ENCODE measurements at regions not wholly inside any gene's neighbourhood (a gene's known extent, or its start where the extent isn't known, plus 50 kb on each side); places are given as distances from the start of the nearest gene placed in this dataset.

DNA sequence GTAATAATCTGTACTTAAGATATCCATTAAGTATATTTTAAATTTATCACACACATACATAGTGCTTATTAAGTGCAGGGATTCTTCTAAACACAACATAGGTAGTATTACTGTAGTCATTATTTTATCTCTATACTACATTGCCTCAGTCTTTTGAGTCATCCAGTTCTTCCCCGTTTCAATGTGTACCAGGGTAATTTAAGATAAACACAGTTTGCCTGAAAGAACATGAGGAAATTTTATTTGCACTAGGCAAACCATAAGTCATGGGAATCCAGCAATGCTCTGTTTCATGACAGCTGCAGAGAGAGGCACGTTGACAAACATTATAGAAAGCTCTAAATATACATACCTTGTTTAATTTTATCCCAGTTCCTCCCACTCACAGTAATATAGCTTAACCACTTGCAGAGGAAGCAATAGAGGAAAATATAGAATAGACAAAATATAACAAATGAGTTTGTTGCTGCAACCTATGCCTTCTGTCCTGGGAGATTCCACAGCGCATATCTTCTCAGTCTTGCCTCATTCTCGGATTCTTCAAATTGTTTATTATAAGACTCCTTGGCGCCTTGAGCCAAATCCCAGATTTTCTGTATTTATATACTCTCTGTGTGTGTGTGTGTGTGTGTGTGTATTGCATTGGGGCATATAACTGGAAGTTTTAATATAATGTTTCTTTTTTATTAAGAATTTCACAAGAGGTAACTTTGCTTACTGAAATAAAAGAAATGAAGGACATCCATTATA is 258.6 kb downstream of the FAM133A start:
- TF ChIP-seq ZNF8 (CRISPR knock-in tag; IDR thresholded peaks at IDR 0.05), result no peak
- no peak for TF ChIP-seq ZFP30 (CRISPR knock-in tag; IDR thresholded peaks at IDR 0.05)
- TF ChIP-seq ZFP3 (CRISPR knock-in tag; IDR thresholded peaks at IDR 0.05), result no peak
- TF ChIP-seq CREB5 (CRISPR knock-in tag; IDR thresholded peaks at IDR 0.05; ENCODE audit: low read depth), result no peak
- no peak for TF ChIP-seq ZC3H10 (CRISPR knock-in tag; IDR thresholded peaks at IDR 0.05)
- no peak for TF ChIP-seq RARB (CRISPR knock-in tag; IDR thresholded peaks at IDR 0.05)
- TF ChIP-seq ZNF70 (CRISPR knock-in tag; IDR thresholded peaks at IDR 0.05), result no peak

All from SK-N-SH treated with all-trans-retinoic acid at 6 μM for 48 hours (cell line).